ENCODE measurements at regions not wholly inside any gene's neighbourhood (a gene's known extent, or its start where the extent isn't known, plus 50 kb on each side); places are given as distances from the start of the nearest gene placed in this dataset.

- no peak for TF ChIP-seq CTCF (optimal IDR thresholded peaks at IDR 0.05 in 1 of 3, IDR thresholded peaks at IDR 0.05 in 1 of 3, conservative IDR thresholded peaks at IDR 0.05 in 1 of 3; ENCODE audit: extremely low read depth in 1 of 3, insufficient read depth in 2 of 3, low read length in 3 of 3)
- no peak for TF ChIP-seq EZH2 (IDR thresholded peaks at IDR 0.05; ENCODE audit: low read length)
Observed at GRCh38 chr9:107740088-107740980, 250.8 kb upstream of the KLF4 start.

Data from keratinocyte (primary cell).